ENCODE measurements at regions not wholly inside any gene's neighbourhood (a gene's known extent, or its start where the extent isn't known, plus 50 kb on each side); places are given as distances from the start of the nearest gene placed in this dataset.
"Not testable (repeated sequence)": the region's sequence is repeated elsewhere in the genome, so short reads cannot be mapped to it uniquely, and the experiment has no call there.

- not testable (repeated sequence) for TF ChIP-seq CTCF, POLR2A (IDR thresholded peaks at IDR 0.05)
Measured at GRCh38 chr10:4903126-4903525, 60.1 kb upstream of the AKR1C1 start.

Measured in right lobe of liver (tissue), 4 donors.